GM19328 (cell line): ENCODE measurements at regions not wholly inside any gene's neighbourhood (a gene's known extent, or its start where the extent isn't known, plus 50 kb on each side); places are given as distances from the start of the nearest gene placed in this dataset.

Experiments used
- ATAC-seq: cut with Tn5 transposase; IDR thresholded peaks from one replicate; pipeline ENCODE4 v1.9.1; 2021; ENCODE audit warnings: mild to moderate bottlenecking, moderate library complexity; ENCODE audit not compliant: unreplicated experiment

DNA sequence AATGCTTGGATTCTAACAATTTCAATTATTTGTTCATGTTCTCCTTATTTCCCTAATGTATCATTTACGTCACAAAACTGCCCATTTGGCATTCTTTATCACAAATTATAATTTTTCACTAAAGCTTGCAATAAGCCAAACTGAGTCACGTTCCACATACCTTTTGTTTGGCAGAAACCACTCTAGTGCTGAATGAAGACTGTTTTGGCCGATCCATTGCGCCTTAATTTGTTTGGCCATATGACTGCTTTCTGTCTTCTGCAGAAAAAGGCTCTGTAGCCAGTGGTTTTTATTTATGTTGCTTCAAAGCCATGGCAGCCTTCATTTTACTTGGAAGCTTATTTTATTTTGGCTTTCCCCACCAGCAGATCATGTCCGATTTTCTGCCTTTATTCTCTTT is 184.4 kb upstream of the HAND2 start:
- ATAC-seq = no peak

DNA sequence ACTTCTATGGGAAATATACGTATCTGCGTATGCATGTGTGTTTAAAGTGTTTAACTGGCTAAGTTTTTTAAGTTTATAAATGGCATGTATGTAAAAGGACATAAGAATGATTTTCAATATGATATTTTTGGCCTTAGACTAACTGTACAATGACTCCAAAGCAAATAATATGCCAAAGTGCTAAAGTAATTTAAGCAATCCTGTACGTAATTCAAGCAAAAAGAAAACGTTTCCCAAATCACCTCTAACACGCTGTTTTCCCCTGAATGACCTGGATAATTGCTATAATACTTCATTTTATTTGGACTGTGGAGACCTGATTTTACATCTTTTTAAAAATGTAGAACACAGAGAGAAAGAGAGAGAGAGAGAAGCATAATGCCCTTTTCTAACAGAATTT is 183.0 kb upstream of the HAND2 start:
- ATAC-seq = no peak

DNA sequence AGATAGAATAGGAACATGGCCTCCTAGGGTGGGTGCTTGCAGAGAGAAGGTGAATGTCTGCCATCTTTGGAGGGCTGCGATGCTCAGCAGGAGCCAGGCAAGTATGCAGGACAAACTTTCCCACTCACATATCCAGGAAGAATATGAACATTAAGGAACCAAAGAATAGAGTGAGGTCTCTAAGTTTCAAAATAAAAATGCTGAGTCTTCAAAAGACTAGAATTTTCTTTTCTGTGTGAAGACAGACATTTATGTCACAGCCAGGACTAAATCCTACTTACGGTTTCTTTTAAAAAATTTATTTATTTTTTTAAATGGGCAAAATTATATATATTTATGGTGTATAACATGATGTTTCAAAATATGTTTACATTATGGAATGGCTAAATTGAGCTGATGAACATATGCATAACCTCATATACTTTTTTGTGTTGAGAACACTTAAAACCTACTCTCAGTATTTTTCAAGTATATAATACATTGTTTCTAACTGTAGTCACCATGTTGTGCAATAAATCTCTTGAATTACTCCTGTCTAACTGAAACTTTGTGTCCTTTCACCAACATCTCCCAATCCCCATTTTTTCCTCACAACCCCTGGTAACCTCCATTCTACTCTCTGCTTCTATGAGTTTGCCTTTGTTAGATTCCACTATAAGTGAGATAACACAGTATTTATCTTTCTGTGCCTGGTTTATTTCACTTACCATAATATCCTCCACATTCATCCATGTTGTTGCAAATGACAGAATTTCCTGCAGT is 177.8 kb upstream of the HAND2 start:
- ATAC-seq = no peak

DNA sequence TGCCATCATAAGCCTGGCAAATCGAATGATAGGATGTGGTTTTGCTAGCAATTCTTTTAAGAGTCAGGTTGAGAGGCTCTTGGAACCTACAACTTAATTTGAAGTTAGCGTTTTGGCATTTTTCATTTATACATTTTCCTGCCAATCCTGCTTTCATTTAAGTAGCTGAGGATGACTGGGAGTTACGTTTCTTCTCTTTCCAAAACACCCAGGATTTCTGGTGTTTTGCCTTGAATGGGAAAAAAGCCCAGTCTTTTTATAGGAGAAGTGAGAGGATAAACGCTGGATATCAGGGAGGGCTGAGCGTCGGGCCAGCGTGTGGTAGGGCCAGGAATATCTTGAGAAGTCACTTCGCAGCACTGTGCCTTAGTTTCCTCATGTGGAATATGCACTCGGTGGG is 174.2 kb upstream of the HAND2 start:
- no peak for ATAC-seq

DNA sequence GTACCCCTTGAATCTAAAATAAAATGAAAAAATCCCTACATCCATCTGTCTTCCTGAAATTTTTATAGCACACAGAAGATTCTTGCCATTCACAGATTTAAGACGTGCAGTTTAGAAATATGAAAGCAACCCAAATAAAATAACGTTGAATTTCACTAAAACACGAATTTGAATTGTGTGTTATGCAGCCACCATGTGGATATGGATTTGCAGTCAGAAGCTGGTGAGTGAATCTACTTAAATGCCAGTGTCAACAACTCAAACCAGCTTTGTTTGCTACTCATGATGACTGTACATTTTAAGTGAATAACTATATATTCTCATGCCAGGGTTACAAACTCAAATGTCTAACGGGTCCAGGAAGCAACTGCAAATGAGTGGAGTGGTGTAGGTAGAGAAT is 173.0 kb upstream of the HAND2 start:
- ATAC-seq = no peak

DNA sequence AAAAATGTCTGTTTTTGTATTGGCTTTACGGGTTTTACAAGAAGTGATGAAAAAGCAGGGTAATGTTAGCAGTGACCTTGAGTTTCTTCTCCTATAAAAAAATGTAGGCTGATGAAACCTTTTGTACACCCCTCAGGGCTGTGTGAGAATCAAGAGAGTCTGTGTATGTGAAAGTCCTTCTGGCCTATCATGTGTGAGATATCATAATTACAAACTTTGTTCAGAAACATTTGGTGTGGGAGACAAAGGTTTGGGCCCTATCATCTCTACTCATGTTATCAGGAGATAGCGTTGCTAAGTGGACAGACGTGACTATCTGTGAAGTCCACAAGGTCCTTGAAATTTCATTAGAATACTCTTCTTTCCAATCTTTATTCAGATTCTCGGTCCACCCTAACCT is 170.6 kb upstream of the HAND2 start:
- ATAC-seq = no peak

DNA sequence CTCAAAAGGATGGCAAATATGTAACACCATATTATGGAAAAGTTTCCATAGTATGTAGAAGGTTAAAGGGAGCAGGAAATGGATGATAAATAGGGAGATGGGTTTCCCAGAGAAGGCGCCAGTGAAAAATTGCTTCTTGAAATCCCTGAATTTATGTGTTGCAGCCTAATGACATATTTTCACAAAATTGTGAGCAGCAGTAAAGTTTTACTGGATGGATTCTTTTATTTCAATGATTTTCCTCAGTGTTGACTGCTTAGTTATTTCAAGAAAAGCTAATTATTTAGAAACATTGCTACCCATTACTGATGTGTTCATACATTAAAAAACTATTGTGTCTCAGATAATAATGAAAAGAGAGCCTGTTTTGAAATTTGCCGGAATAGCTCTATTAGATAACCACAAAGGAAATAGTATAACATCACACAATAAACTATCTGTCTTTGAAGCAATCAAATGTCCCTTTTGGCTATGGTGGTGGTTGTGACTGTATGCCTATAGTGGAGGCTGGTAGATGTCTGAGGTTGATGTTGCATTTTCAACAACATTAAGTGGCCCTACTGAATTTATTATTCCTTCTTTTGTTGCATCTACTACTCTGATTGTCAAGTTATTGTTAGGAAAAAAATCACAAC is 169.9 kb upstream of the HAND2 start:
- ATAC-seq = no peak

DNA sequence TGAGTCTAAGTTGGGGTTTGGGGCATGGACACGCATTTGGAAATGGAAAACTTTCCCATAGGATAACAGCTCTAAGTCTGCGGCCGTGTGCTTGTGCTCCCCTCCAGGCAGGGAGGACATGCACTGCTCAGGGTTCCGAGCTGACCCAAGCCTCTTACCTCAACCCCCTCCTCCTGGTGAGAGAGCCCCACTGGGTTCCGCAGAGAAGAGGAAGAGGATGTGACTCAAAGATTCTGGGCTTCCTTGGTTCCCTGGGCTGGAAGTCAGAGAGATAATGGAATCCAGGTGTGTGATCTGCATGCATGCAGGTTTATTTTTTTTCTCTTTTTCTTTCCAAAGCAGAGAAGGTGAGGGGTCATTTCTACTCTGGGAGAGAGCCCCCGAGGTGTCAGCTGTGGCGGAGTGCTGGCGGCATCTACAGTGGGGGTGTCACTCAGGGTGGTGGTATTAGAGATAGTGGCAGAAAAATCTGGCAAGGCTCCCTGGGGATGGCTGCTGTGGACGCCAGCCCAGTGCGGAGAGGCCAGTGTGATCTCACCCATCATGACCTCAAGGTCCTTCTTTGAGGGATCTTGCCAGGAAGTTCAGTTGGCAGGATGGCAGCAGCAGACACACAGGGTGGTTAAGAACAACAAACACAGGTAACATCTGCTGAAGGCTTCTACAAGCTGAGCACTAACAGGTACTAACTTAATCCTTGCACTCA is 168.7 kb upstream of the HAND2 start:
- no peak for ATAC-seq

DNA sequence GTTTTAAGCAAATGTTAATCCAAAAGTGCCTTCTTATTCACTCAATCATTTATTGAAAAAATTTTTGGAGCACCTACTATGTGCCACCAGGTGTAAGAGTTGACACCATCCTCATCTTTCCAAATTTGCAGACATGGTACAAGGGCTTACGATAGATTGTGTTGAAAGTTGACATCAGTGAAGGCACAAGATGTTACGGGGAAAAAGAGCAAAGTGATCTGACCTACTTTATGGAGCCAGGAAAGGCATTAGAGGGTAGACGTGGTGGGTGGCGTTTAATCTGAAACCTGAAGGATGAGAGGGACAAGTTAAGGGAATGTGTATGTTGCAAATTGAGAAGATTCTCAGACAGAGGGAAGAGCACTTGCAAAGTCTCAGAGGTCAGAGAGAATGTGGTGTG is 167.8 kb upstream of the HAND2 start:
- no peak for ATAC-seq

DNA sequence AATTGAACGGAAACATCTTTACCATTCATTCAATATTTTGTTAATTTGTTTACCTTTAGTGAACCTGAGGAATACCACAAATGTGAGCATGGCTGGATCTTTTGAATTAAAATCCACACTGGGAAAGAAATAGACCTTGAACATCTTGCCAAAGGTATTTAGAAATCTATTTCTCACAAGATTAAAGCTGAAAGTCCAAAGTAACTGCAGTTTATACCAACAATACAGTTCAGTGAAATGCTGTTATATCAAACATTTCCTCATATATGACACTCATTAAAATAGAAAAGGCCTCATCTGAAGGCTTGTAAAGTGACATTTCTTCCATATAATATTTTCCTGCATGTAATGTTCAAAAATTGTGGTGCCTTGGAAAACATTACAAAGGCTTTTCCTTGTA is 166.5 kb upstream of the HAND2 start:
- ATAC-seq = no peak

DNA sequence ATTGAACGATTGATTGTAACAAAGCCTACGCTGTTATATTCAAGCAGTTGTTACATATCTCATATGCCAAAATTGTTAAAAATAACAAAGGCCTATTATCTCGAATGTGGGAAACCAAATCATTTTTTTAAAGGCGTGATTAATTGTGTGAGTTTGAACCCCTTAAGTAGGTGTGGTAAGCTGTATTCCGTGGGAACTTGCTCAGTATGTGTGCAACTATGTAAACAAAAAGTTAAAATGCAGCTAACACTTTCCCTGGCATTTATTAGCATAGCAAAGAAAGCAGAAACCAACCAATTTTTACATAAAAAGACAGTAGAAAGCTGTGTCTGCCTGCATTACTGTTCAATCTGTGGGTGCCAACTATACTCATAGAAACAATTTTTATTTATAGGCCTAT is 166.0 kb upstream of the HAND2 start:
- ATAC-seq = no peak

DNA sequence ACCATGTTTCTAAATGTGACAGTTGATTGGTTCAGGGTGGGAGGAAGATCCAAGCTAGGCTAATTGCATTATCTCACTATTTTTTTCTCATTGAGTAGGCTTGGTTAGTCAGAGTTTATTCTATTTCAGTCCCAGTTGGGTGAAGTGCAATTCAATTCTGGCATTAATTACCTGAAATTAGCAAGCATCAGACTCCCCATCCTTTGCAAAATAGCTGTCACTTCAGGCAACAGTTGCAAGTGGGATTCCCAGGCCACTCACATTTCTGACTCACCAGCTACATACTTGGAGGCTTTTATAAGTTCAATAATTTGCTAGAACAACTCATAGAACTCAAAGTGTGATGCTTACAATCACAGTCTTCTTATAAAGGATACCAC is 155.8 kb upstream of the HAND2 start:
- ATAC-seq = no peak

DNA sequence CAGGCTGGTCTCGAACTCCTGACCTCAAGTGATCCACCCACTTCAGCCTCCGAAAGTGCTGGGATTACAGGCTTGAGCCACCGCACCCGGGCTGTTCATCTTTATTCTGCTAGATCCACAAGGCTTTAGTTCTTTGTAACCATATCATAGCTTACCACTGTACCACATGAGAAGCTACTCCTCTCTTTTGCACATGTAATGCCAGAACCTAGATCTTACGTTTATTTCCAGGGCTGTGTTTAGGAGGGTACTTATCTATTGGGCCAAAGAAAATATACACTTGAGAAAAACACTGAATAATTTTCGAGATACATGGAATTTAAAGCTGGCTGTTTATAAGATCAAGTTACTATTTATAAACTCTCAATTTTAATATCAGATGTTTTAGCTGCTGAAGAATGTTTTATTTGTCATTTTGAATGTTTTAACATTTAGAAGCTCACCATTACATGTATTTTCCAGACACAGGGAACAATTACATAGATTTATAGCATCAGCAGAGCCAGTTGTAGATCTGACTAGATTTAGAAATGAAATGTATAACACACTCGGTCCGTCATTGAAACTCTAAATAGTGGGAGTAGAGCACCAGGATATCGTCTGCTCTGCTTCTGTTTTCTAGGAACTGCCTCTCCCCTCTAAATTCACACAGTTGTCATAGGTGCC is 155.3 kb upstream of the HAND2 start:
- ATAC-seq = no peak

DNA sequence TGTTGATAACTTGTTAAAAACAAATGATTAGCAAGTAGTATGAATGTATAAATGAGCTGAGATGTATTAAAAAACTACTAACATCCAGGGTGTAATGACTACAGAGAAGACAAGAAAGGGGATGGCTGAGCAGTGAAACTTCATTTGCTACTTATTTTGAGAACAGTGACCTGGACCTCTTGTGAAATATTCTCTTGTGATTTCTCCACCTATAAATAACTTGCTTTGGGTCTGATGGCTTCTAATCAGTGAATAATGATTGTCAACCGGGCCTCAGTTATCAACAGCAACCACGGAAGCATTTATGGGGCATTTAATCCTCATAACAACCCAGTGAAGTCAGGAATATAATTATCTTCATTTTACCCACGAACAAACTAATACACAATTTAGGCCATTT is 154.2 kb upstream of the HAND2 start:
- ATAC-seq = no peak

DNA sequence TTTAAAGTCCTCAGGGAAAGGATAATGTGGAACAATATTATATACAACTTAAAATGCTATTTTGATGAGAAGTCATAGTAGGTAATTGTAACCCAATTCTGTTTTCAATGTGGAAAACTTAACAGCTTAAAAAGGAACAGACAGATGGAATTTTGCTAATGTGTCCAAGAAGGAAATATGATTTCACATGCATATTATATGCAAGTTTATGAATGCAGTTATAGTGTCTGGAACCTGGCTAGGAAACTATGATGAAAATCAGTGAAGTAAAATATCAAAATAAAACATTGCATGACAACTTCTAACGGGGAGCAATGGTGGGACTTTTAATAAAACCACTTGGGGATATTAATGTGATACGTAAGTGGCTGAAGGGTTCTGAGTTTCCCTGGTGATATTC is 152.6 kb upstream of the HAND2 start:
- no peak for ATAC-seq

DNA sequence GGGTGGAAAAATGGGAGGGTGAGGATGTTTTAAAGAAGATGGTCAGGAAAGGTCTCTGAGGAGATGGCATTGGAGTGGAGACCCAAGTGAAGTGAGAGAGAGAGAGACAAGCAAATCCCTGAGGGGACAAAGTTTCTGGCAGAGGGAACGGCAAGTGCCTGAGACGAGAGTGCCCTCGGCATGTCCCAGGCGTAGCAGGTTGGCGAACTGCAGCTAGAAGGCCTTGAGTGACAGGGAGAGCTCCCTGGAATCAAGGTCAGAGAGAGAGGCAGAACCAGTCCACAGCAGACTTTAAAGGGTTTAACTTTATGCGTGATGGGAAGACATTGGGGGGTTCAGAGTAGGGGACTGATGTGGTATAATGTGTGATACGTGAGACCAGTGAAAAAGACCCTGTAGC is 150.2 kb upstream of the HAND2 start:
- ATAC-seq = no peak

DNA sequence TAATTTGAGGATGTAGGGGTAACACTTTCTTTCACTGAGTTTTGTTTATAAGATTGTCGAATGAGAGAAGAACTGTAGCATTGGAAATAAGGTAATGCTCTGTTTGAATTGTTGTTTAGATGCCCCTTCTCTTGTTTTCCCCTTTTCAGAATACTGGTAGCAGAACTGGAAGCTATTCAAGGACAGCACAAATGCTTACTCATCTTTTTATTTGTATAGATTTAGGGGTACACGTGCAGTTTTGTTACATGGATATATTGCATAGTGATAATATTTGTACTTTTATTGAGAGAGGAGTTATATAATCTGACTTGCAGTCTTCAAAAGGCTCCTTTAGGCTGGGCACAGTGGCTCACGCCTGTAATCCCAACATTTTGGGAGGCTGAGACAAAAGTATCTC is 145.4 kb upstream of the HAND2 start:
- no peak for ATAC-seq

DNA sequence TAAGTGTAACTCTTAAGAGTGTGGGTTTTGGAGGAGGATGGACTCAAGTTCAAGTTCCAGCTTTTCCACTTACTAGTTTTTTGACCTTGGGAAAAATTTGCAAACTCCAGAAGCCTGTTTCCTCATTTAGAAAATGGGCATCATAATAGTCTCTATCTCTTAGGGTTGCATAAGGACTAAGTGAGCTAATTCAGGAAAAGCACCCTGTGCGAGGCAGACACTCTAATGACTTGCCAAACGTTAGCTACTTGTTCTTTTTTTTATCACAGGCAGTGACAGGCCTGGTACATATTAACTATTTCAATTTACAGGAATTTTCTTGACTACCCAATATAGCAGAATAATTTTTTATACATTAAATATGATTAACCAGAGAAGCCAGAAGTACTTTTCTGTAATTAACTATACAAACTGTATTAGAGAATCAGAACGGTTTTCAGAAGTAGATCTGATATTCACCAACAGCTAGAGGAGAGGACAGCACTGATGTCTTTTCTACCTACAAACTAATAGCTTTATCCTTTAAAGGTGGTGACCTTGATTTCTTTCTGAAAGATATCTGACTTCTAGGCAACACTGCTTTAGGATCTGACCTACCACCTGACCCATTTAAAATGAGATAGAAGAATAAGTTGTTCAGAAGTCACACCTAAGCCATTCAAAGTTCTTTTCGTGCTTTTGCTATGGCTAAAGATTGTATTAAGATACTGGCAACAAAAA is 139.6 kb upstream of the HAND2 start:
- no peak for ATAC-seq

DNA sequence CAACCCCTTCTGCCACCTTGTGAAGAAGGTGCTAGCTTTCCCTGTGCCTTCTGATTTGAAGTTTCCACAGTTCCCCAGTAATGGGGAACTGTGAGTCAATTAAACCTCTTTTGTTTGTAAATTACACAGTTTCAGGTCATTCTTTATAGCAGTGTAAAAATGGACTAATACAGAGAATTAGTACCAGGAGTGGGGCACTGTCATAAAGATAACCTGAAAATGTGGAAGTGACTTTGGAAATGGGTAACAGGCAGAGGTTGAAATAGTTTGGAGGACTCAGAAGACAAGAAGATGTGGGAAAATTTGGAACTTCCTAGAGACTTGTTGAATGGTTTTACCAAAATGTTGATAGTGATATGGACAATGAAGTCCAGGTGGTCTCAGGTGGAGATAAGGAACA is 131.0 kb upstream of the HAND2 start:
- no peak for ATAC-seq

DNA sequence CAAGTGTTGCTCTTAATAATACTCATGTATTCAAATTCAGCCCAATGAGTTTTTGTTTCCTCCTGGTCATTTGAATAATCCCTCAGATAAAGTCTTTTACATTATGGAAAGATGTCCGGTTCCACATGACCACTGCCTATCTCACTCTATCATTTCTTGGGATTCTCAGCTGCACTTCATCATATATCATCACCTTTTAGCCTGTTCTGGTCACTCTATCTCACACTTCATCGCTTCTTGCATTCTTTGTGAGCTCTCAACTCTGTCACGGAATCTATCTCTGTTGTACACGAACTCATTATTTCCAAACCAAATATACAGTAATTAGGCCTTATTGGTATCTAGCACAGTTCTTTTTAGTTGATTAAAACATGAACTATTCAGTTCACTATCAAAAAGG is 126.9 kb upstream of the HAND2 start:
- no peak for ATAC-seq

DNA sequence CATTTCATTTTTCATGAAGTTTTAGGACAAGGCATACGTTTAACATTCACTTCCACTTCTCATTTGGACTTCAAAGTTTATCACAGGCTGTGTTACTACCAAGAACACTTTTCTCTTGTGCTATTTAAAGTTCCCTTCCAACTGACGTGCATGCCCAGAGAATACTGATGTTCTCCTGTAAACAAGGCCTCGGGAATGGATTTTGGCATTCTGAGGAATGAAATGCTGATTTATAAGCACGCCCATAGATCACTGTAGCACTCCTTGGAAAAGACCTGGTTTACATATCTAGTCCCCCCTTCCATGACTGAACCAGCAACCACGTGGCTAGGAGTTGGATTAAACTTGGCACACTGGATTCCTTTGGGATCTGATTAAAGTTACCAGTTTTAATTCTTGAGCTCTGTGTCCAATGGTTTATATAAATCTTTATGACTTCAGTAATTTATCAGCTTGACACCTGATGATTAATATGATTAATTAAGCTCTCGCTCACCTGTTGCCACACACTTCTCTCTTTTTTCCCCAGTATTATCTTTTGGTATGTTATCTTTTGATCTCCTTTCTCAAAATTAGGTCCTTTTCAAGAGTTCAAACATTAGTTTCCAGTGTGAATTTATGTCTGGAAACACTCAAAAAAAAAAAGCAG is 122.4 kb upstream of the HAND2 start:
- no peak for ATAC-seq
